HG02763 (cell line): ENCODE measurements at regions not wholly inside any gene's neighbourhood (a gene's known extent, or its start where the extent isn't known, plus 50 kb on each side); places are given as distances from the start of the nearest gene placed in this dataset.

ENCODE experiments used
- ATAC-seq: cut with Tn5 transposase; IDR thresholded peaks from one replicate; pipeline ENCODE4 v1.9.1; 2021; ENCODE audit warnings: mild to moderate bottlenecking, moderate library complexity; ENCODE audit not compliant: unreplicated experiment

DNA sequence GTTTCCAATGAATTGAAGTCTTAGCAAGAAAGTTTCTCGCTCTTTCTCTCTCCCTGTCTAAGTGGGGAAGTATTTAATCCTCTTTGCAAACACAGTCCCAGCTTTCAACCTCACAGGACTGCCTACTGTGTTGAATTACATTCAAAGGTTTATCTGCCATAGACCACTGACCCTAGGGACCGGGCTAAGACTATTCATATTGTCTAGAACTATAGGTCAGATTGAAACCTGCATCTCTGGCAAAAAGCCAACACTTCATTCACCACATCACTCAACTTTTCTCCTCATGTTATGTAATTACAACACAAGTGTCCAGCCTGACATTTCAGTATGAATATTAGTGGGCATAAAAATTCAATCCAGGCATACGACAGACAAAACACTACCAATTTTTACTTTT, 314.7 kb upstream of the RSPO3 start:
- ATAC-seq, result peak; percentile 6

DNA sequence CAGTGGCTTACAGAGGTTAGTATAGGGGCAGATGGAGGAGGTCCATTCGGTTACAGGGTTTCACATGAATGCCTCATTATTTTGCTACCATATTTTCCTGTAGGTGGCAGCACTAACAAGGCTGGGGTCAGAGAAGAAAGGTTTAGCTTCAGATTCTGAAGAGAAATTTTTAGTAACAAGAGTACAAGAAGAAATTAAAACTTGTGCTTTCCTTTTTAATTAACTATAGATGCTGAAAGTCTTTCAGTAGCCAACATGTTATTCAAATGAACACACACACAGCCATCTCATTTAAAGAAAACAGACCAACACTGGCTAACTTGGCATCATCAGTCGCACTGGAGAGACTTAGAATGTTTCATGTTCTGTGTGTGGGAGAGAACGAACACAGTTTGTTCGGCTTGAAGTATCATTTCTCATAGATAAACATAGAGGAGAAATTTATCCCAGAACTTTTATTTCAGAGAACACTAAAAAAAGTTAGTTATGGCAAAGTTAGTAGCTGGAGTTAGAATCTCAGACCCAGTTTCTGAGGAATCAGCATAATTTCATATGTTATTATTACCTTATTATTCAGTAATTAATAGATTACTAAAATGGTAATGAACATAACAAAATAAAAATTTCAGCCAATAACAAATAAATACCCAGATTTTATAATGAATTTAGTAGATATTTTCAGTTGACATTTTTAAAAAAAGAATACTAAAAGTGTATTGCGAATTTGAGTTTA, 314.0 kb upstream of the RSPO3 start:
- peak; percentile 77 for ATAC-seq

DNA sequence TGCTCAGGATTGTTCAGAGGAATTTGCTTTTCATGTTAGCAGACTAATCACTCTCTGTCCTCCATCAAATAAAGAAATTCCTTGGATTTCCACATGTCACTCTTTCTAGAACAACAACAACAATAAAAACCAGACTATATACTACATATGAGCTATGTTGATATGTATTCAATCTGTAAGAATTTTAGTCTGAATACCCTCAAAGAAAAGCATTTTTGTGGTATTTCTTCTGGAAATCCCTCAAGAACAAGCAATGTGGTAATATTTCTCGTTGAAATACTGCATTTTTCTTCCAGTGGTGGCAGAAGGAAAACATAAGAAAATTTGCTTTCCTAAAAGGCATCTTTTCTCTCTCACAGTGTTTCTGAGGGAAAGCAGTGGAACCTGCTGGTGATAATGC, 312.6 kb upstream of the RSPO3 start:
- no peak for ATAC-seq

DNA sequence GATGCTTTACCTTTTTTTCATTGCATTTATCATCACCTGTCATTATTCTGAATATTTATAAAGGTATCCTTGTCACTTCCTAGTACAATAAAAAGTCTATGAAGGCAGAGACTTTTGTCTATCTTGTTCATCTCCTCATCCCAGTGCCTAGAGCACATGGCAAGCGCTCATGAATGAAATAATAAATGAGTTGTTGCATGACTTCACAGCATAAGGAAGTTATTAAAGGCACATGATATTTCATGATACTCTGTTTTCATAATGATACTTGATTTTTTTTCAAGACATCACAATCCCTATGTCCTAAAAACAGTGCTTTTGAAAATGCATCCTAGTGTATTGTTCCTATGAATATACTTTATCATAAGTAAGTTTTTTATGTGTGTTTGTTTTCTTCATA, 310.6 kb upstream of the RSPO3 start:
- no peak for ATAC-seq

DNA sequence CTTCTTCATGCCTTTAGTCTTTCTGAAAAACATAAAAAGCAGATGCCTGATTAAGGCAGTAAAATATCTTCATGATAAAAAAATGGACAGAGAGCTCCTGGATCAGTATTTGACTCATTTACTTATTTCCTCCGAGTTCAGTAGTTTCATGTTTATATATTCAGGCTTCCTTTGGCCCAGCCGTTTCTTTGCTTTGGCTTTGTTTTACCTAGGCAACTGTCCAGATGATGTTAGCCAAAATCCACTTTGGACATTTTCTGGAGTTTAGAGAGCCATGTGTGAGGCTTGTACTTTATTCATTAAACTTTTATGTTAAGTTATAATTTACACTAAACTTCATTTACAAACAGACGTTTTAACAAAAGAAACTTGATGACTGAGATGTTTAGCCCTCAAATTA, 307.1 kb upstream of the RSPO3 start:
- no peak for ATAC-seq

DNA sequence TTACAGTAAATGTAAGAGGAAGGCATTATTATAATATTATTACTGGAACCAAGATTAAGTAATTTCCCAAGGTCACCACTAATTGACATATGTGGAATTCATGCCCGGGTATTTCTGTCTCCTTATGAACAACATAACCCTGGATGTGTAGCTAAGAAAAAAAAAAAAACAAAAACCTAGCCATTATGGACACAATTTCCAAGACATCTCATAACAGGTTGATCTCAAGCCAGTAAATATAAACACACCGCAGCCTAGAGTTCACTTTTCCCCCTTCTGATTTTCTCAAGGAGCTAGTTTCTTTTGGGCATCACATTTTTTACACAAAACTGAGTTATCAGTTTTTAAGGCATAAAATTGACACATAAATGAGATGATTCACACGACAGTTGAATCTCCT, 306.5 kb upstream of the RSPO3 start:
- no peak for ATAC-seq

DNA sequence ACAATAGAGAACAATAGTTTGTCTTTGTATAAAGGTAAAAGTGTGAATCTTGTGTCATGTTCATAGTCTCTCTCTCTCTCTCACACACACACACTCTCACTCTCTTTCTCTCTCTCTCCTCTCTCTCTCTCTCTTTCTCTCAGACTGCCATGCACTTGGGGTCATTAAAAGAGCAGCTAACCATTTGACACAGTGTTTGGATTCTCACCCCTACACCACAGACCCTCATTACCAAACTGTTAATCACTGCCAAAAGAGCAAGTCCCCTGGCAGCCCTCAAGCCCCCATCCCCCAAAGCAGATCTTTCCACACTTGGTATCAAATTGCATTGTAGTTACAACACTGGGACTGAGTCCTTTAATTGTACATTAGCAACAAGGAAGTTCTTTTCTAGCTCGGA, 305.8 kb upstream of the RSPO3 start:
- no peak for ATAC-seq

DNA sequence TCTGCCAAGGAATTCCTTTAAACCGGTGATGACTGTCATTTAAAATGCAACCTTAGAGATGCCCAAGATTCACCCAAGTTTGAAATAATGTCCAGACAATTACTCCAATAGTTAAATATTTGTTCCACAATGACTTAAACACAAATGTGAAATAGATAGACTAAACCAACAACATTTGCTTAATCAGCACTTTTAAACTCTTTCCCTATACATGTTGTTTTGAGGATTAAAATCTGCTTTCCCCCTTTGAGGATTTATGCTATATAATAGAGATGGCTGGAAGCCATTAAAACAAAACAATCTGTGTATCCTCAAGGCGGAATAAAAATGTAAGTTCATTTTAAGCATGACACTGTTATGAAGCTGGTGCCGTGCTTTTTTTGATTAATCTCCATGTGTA, 297.8 kb upstream of the RSPO3 start:
- no peak for ATAC-seq

DNA sequence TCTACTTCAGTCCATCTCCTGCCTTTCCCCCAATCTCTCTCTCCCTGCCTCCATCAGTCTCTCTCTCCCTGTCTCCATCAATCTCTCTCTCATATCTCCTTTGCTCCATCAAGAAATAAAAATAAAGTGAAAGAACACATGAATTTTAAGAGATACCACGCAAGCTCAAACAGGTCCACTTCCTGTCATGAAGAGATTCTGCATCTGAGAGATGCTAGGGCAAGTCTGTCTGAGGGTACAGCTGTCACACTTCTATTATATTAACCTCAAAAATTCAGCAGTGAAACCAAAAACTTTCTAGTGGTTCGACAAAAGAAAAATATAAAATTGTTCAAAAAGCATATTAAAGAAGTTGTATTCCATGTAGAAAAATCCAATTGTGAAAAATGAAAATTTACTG, 296.8 kb upstream of the RSPO3 start:
- ATAC-seq, result no peak

DNA sequence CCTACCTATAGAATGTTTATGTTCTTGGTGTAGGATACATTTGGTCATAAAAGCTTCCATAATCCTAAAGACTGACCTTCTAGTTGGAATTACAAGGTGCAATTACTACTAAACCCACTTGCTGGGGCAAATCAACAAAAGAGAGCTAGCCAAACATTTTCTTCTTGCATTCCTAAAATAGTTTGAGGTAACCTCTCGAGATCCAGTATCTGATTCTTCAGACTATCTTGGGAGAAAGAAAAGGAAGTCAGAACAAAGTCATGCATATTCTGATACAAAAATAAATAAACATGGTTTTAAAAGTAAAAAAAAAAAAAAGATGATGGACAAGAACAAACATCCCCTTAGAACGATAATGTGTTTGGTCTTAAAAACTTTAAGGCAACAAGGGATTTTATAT, 294.2 kb upstream of the RSPO3 start:
- no peak for ATAC-seq

DNA sequence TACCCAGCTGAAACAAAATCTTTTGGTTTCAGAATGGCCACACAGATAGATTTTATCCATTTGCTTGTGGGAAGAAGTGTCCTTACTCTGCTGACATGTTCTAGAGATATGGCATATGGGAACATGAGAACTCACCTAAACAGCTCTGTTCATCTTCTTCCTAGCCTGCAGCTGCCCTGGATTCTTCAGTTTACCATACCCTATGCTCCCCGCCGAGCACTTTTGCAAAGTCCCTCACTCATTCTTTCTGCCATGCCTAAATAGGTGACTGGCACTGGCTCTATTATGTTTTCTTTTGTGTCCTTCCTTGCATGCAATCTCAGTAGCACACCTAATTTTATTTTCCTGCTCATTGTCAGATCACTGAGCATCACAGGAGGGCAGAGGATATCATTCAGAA, 293.7 kb upstream of the RSPO3 start:
- ATAC-seq, result no peak

DNA sequence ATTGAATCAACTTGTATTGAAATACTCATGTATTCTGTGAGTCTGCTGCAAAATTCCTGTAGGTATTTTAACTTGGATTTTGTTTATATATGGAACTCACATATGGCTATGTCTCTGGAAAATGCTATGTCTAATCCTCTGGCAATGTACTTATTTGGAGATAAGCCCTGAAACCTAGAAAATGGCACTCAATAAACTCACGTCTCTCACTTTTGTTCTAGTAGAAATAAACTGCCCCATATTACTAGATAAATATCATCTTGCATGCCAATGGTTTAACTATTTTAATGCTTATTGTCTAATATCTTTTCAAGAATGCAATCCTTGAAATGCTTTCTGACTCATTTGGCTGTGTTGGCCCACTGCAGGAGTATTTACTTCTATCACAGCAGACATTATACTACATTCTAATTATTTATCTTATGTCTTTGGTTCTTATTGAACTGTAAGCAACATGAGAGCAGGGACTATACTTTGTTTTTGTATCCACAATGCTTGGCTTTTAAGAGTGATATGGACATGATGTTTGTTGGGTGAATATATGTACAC, 292.2 kb upstream of the RSPO3 start:
- ATAC-seq, result no peak

DNA sequence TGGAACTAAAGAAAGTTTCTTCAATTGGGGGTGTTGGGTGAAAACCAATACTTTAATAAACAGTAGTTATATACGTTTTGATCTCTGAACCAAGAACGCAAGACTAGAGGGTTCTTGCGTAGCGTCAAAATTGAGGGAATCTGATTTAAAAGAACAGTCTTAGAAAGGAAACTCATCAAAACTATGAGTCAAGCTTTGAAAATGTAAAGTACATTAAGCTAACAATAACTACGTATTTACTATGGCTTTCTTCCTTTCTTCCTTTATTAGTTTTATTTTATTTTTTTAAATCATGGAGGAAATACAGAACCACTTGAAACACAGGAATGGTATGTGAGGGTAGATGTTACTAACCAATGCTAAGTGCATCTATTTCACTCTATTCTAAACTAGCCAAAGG, 287.0 kb upstream of the RSPO3 start:
- ATAC-seq, result no peak

DNA sequence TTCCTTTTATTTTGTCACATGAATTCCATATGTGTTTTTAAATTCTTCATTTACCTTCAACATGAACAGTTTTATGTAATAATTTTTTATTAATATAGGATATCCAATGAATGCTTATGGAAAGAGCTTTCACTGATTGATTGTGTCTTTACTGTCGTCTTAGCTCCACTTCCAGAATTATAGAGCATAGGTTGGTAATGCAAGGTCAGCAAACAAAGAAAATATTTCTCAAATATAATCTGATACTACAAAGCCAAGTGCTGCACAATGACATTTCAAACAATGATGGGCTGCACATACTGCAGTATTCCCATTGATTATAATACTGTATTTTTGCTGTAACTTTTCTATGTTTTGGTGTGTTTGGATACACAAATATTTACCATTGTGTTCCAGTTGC, 275.7 kb upstream of the RSPO3 start:
- ATAC-seq, result no peak

DNA sequence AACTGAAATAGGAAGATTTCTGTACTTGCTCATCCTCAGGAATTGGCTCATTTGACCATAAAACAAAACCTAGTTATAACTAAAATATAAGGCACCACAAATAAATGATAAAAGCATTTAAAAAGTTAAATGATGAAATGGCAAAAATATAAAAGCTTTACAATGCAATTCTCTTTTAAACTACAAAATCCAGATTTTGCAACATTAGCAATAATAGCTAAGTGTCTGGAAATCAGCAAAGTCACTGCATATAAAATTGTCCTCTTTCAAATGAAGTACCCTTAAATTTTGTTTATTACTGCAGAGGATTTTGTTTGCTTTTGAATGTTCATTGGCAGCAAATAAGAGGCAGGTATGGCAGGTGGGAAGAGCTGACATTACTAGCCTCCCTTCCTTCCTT, 270.4 kb upstream of the RSPO3 start:
- no peak for ATAC-seq

DNA sequence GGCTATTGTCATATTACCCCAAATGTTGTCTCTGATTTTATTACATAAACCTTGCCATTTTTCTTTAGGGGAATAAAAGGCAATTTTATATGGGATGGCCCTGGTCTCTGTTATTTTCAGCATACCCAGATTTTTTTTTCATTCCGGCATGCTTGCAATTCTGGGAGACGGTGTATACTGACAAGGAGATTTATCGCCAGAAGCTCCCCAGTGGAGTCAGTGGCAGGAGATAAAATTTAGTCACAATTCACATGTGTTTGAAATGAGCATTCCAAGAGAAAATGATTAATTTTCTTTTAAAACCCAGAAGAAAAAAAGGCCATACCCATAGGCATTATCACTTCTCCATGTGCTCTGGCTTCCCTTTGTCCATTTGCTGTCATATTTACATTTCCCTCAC, 250.8 kb upstream of the RSPO3 start:
- ATAC-seq, result no peak

DNA sequence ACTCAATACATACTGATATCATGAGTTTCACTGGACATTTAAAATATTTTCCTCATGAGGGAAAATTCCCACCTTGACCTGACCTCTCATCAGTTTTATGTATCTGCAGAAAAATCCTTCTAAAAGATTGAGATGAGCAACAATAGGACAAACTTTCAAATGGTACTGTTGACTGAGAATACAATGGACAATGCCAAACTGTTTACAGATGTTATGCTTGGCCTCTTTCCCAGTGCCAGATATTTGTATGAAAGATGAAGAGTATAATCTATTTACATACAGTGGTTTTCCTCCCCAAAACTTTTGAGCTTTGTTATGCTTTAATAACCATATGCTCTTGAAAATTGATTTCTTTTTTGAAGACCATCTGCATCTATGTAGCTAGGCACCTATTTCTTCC, 245.1 kb upstream of the RSPO3 start:
- ATAC-seq, result no peak

DNA sequence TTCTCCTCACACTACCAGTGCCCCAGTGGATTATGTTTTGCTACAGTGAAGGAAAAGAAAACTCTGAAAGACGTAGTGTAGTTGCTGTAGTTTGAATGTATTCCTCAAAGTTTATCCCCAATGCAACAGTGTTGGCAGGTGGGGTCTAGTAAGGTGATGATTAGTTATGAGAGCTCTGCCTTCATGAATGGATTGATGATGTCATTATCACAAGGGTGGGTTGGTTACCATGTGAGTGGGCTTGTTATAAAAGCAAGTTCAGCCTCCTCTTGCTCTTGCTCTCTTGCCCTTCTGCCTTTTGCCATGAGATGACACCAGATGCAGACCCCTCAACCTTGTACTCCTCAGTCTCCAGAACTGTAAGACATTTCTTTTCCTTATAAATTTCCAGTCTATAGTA, 244.7 kb upstream of the RSPO3 start:
- ATAC-seq, result no peak

DNA sequence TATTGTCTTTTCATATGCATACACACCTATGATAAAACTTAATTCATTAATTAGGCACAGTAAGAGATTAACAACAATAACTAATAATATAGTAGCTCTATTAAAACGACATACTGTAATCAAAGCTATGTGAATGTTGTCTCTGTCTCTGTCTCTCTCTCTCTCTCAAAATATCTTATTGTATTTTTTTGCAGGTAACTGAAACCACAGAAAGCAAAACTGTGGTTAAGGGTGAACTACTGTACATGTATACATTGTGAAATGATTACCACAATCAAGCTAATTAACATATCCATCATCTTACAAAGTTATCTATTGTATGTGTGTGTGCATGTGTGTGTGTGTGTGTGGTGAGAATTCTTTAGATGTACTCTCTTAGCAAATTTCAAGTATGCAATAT, 242.0 kb upstream of the RSPO3 start:
- no peak for ATAC-seq

DNA sequence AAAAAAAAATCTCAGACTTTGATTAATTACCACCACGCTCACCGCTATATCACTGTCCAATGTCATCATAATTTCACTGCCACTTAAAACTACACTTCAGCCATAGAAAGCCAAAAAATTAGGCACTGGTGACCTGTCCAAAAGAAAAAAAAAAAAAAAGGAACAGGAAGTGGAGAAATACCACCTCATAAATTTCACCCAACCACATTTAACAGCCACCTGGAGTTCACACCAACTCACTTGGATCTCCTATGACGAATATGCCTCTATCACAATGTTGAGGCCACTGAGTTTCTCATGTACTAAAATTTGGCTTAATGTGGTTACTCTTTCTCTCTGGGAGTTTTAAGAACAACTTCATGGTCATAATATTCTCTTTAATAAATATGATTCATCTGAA, 237.5 kb upstream of the RSPO3 start:
- no peak for ATAC-seq

DNA sequence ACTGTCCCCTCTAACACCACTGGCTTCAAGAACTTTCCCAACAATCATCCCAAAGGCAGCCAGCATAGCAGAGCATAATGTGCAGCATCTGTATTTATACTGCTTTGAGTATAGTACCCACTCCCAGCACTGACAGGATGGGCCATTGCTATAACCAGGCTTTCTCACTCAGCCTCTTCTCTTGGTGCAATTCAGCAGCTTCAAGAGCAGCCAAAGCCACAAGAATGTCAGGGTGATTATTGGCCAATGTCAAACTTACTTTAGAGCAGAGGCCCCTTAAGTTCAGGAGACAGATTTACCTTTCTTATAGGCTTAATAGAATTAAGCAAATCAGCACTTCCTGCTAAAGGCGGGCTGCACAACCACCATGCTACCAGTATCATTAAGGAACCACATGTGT, 232.4 kb upstream of the RSPO3 start:
- ATAC-seq, result no peak

DNA sequence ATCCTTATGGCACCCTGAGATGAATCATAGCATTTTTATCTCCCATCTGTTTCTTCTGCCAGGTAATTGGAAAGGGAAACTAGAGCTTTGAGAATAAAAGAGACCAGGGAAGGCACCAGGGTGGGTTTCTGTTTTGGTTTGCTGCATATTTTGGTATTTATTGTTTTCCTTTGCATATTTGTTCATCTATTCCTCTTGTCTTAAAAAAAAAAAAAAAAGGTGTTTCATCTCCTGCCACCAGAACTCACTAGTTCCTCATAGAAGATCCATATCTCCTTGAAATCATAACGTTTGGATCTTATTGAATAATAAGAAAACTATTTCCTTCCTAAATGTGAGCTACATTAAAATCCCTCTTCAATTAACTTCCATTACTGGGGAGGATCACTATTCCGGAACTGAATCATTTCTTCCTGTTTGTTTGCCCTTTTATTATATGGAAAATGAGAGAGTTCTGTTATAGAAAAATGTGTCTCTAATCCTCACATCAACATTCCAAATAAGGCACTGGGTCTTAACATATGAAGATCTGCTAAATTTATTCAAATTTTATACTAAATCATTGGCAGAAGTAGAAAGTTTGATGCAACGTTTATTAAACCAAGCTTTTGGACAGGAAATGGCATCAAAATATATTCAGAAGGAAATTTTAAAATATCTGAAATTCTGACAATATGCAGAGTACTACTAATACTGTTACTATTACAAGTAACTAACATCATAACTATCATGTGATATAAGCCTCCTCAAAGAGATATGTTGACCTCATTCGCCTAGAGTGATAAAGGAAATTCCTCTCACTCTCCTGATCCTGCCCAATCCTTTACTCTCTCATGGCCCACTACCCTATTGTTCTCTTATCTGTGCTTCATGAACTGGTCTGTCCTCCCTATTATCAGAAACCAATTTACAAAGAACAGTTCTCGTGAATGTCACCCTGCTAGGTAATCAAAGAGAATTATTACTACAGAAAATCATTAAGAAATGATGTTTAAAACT, 229.4 kb upstream of the RSPO3 start:
- no peak for ATAC-seq
